HepG2 (cell line): ENCODE measurements at regions not wholly inside any gene's neighbourhood (a gene's known extent, or its start where the extent isn't known, plus 50 kb on each side); places are given as distances from the start of the nearest gene placed in this dataset.

Source experiments
- ATAC-seq: fragments of 200-7000 bp; cut with Tn5 transposase; 3 replicates; pipeline ENCODE4 v1.9.1; 2020; ENCODE audit warnings: mild to moderate bottlenecking, moderate library complexity
- BruUV-seq: library from RNA; stranded (reverse); fragments of 400-500 nt; replicated peaks from 2 replicates; lab custom pipeline; 2021; lab: Mats Ljungman, UMichigan
- CTCF ChIA-PET: fragments of 300-600 bp; formaldehyde crosslinking; extraction: SDS; loops from one replicate; lab custom pipeline; 2021; ENCODE audit warnings: low total read pairs, inconsistent platforms, low intra/inter-chr PET ratio; lab: Yijun Ruan, JAX
- POLR2A ChIA-PET: fragments of 350-600 bp; sonication (Branson Sonifier 250); formaldehyde crosslinking; loops from one replicate; lab custom pipeline; 2020; ENCODE audit warnings: antibody characterized with exemption, inconsistent platforms; lab: Yijun Ruan, JAX
- DNase-seq: peaks from one replicate; pipeline ENCODE4 v3.0.0-alpha.2; 2015; ENCODE audit warnings: low spot score
- FAIRE-seq: peaks from 3 replicates; lab custom pipeline; 2011; peaks lifted over from hg19 to GRCh38; lab: Jason Lieb, UNC
- H2AFZ ChIP-seq: one replicate; pipeline ENCODE4 v1.6.1; 2011; ENCODE audit warnings: low read length, inconsistent platforms
- H3K27ac ChIP-seq: fragments of 300-600 bp; 3 replicates; pipeline ENCODE4 v1.8.0; 2011; ENCODE audit warnings: mixed run types, mild to moderate bottlenecking, mixed read lengths, low read length, inconsistent platforms; ENCODE audit not compliant: insufficient read depth; ENCODE audit errors: extremely low read length
- H3K27me3 ChIP-seq, 2 experiments: fragments of 200-600 bp in 1 of 2; 2 replicates in 1 of 2; 3 replicates in 1 of 2; pipeline versions ENCODE4 v1.6.0 to v1.8.0; 2011; ENCODE audit warnings: low read length in 2 of 2, mild to moderate bottlenecking in 2 of 2, moderate library complexity in 2 of 2, inconsistent platforms in 1 of 2; ENCODE audit not compliant: insufficient read depth in 2 of 2, control insufficient read depth in 1 of 2
- H3K36me3 ChIP-seq, 2 experiments: fragments of 200-600 bp in 1 of 2; replicated peaks in 1 of 2; 2 replicates in 1 of 2; 3 replicates in 1 of 2; pipeline versions ENCODE4 v1.5.1 to v1.8.0; 2011; ENCODE audit warnings: low read length in 2 of 2, inconsistent platforms in 1 of 2; ENCODE audit not compliant: insufficient read depth in 2 of 2, control insufficient read depth in 1 of 2
- H3K4me1 ChIP-seq: 2 replicates; pipeline ENCODE4 v1.5.1; 2012; ENCODE audit warnings: low read length, inconsistent platforms; ENCODE audit not compliant: insufficient read depth
- H3K4me2 ChIP-seq: 2 replicates; pipeline ENCODE4 v1.6.0; 2011; ENCODE audit warnings: low read depth, low read length, inconsistent platforms
- H3K4me3 ChIP-seq, 3 experiments: fragments of 200-600 bp in 1 of 3; sonication (generic), shearing (Covaris generic) in 1 of 3; replicated peaks in 1 of 3; 2 replicates each; pipeline ENCODE4 v1.5.1; 2011 to 2016; ENCODE audit warnings: low read length in 3 of 3, inconsistent platforms in 2 of 3, low read depth in 2 of 3, mild to moderate bottlenecking in 2 of 3, control low read depth in 1 of 3, mixed read lengths in 1 of 3; ENCODE audit not compliant: insufficient read depth in 1 of 3
- H3K79me2 ChIP-seq: one replicate; pipeline ENCODE4 v1.6.1; 2011; ENCODE audit warnings: low read length, inconsistent platforms; ENCODE audit not compliant: insufficient read depth
- H3K9ac ChIP-seq: 2 replicates; pipeline ENCODE4 v1.6.0; 2011; ENCODE audit warnings: mild to moderate bottlenecking, low read depth, low read length, inconsistent platforms; ENCODE audit not compliant: insufficient read depth
- H3K9me3 ChIP-seq: 2 replicates; pipeline ENCODE4 v1.5.1; 2012; ENCODE audit warnings: mild to moderate bottlenecking, low read length
- H4K20me1 ChIP-seq: 2 replicates; pipeline ENCODE4 v1.6.0; 2011; ENCODE audit warnings: inconsistent platforms, mild to moderate bottlenecking, low read length, moderate library complexity; ENCODE audit not compliant: insufficient read depth
- DR1 ChIP-seq: sonication (generic); formaldehyde crosslinking; IDR thresholded peaks from 2 replicates; pipeline ENCODE4 v1.8.0; 2021; ENCODE audit warnings: mild to moderate bottlenecking, missing genetic modification reagents, inconsistent platforms
- GATAD2A ChIP-seq: IDR thresholded peaks from 2 replicates; pipeline ENCODE4 v1.6.1; 2016
- U2AF1 ChIP-seq: fragments of 200-400 bp; formaldehyde crosslinking; optimal IDR thresholded peaks from 2 replicates; pipeline ENCODE3; 2017; ENCODE audit warnings: mild to moderate bottlenecking, low read depth, low read length
- XRCC5 ChIP-seq: fragments of 200-400 bp; formaldehyde crosslinking; optimal IDR thresholded peaks from 2 replicates; pipeline ENCODE3; 2017; ENCODE audit warnings: mild to moderate bottlenecking, low read length
- WGBS: methylation state at CpG from one replicate; pipeline ENCODE4 v1.1.6; 2017; ENCODE audit warnings: low lambda C conversion rate; 5-methylcytosine and 5-hydroxymethylcytosine counted together
- in situ Hi-C: cut with HindIII; loops from 2 replicates; pipeline ENCODE4 v1.10.0; 2017; ENCODE audit warnings: low pct_unique_long_range_greater_than_20kb; ENCODE audit not compliant: extremely low pct_ligation_motif_present
- intact Hi-C: fragments of 100-400 bp; cut with micrococcal nuclease; formaldehyde crosslinking; loops from one replicate; pipeline ENCODE4 v1.10.0; 2022; ENCODE audit not compliant: unreplicated experiment
- TF ChIP-seq, protein P1 (sequence below): sonication (generic); formaldehyde crosslinking; IDR thresholded peaks from 2 replicates; pipeline ENCODE4 v1.8.1; 2023; ENCODE audit warnings: mild to moderate bottlenecking, inconsistent platforms, moderate library complexity, missing genetic modification reagents, borderline replicate concordance
- TF ChIP-seq, protein P2 (sequence below): IDR thresholded peaks from 2 replicates; pipeline ENCODE4 v1.6.1; 2016; ENCODE audit warnings: missing compliant biosample characterization, missing genetic modification reagents, borderline replicate concordance
- TF ChIP-seq, protein P3 (sequence below): sonication (generic); formaldehyde crosslinking; IDR thresholded peaks from 2 replicates; pipeline ENCODE4 v1.4.0; 2020; ENCODE audit warnings: missing genetic modification reagents, borderline replicate concordance

DNA sequence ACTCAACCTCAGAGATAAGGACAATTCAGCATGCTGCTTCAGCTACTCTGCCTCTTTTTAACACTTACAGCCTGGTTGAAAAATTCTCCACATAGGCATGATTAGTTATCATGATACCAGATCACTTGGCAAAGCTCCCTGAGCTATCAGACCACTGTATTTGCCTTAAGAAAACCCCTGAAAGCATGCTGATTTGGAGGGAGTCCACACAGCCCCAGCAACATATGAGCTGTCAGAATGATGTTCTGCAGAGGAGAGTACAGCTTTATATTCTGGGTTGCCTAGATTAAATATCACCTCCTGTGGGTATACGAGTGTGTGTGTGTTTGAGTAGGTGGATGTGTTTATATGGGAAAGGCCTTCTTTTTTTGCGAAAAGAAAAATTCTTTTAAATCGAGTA lies 170.2 kb upstream of the CHRM2 start:
- no peak overlapping the region for H3K4me2 ChIP-seq
- H3K4me3 ChIP-seq: no peak overlapping the region
- H3K27ac ChIP-seq: no peak overlapping the region
- no peak for DNase-seq
- no peaks in the 10 kb centered on the region for H3K36me3 ChIP-seq
- H3K4me1 ChIP-seq: no peaks in the 10 kb centered on the region
- 15% methylated on average over 3 of the region's 3 CpGs for WGBS
- intact Hi-C loops: no loop called here
- TF ChIP-seq DR1 (no peak), GATAD2A (CRISPR knock-in tag) (no peak), U2AF1 (no peak), XRCC5 (no peak)
- TF ChIP-seq, protein P1, sequence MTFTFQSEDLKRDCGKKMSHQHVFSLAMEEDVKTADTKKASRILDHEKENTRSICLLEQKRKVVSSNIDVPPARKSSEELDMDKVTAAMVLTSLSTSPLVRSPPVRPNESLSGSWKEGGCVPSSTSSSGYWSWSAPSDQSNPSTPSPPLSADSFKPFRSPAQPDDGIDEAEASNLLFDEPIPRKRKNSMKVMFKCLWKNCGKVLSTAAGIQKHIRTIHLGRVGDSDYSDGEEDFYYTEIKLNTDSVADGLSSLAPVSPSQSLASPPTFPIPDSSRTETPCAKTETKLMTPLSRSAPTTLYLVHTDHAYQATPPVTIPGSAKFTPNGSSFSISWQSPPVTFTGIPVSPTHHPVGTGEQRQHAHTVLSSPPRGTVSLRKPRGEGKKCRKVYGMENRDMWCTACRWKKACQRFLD (CRISPR knock-in tag): no peak
- TF ChIP-seq, protein P2, sequence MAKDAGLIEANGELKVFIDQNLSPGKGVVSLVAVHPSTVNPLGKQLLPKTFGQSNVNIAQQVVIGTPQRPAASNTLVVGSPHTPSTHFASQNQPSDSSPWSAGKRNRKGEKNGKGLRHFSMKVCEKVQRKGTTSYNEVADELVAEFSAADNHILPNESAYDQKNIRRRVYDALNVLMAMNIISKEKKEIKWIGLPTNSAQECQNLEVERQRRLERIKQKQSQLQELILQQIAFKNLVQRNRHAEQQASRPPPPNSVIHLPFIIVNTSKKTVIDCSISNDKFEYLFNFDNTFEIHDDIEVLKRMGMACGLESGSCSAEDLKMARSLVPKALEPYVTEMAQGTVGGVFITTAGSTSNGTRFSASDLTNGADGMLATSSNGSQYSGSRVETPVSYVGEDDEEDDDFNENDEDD (CRISPR knock-in tag): no peak
- TF ChIP-seq, all 625 proteins: peak for 0
- H3K79me2 ChIP-seq: no peaks in the 10 kb centered on the region
- H3K9ac ChIP-seq: no peak overlapping the region
- BruUV-seq: no TSS peak
- no peaks in the 10 kb centered on the region for H3K9me3 ChIP-seq
- ChIA-PET CTCF (no interaction called here), POLR2A (no interaction called here)
- H4K20me1 ChIP-seq: no peaks in the 10 kb centered on the region
- in situ Hi-C loops: no loop called here
- H3K27me3 ChIP-seq: no peaks in the 10 kb centered on the region
- no peak for ATAC-seq
- FAIRE-seq: no peak
- no peak overlapping the region for H2AFZ ChIP-seq

DNA sequence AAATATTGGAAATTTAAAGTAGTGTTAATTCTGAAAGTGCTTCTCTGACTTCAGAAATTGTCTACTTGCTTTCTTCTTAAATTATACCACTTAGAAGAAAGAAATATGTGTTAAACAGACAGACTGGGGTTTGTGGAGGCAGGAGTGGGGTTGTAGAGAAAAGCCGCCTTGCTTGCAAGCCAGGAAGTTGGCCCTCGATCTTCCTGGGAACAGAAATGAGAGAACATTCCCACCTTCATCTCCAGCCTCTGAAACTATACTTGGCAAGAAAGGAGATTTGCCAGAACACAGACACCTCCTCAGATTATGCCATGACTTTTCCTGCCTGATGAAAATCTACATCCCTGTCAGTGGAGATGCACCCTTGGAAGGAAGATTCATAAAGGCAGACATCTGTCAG lies 171.2 kb upstream of the CHRM2 start:
- intact Hi-C loops: no loop called here
- Histone ChIP-seq H3K9ac (no peak overlapping the region), H3K36me3 (no peaks in the 10 kb centered on the region), H2AFZ (no peak overlapping the region), H3K27ac (no peak overlapping the region), H3K4me1 (no peaks in the 10 kb centered on the region), H3K27me3 (no peaks in the 10 kb centered on the region), H3K4me3 (no peak overlapping the region), H3K79me2 (no peaks in the 10 kb centered on the region), H4K20me1 (no peaks in the 10 kb centered on the region), H3K4me2 (no peak overlapping the region), H3K9me3 (no peaks in the 10 kb centered on the region)
- POLR2A ChIA-PET: no interaction called here
- DNase-seq (no peak), FAIRE-seq (no peak), ATAC-seq (no peak)
- BruUV-seq: no TSS peak
- CTCF ChIA-PET: no interaction called here
- in situ Hi-C loops: no loop called here
- TF ChIP-seq, protein P3, sequence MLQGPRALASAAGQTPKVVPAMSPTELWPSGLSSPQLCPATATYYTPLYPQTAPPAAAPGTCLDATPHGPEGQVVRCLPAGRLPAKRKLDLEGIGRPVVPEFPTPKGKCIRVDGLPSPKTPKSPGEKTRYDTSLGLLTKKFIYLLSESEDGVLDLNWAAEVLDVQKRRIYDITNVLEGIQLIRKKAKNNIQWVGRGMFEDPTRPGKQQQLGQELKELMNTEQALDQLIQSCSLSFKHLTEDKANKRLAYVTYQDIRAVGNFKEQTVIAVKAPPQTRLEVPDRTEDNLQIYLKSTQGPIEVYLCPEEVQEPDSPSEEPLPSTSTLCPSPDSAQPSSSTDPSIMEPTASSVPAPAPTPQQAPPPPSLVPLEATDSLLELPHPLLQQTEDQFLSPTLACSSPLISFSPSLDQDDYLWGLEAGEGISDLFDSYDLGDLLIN (CRISPR knock-in tag): no peak
- WGBS: 0% methylated on average over 2 of the region's 2 CpGs
